HG02763 (cell line): ENCODE measurements at regions not wholly inside any gene's neighbourhood (a gene's known extent, or its start where the extent isn't known, plus 50 kb on each side); places are given as distances from the start of the nearest gene placed in this dataset.

Experiments
- ATAC-seq: cut with Tn5 transposase; IDR thresholded peaks from one replicate; pipeline ENCODE4 v1.9.1; 2021; ENCODE audit warnings: mild to moderate bottlenecking, moderate library complexity; ENCODE audit not compliant: unreplicated experiment

DNA sequence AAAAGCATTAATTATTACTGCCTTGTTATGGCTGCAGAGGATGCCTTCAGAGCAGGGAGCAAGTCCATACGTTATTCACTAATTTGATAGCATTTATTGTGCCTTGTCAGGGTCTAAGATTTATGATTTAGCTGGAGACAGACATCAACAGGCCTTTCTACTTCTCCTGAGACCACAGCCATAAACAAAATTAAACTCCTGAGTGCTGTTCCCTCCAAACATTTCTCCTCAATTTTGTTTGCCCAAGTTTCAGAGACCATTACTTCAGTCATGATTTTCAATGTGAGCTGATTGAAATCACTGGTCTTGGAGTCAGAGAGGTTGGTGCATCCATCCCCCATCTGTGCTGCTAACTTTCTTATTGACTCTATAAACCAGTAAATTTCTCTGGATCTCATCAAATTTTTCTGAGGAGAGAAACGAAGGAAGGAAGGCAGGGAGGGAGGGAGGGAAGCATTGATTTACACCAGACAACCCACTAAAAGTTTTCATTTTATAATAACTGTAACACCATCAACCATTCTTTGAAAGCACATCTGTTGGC is 423.6 kb upstream of the CDH11 start:
- no peak for ATAC-seq

DNA sequence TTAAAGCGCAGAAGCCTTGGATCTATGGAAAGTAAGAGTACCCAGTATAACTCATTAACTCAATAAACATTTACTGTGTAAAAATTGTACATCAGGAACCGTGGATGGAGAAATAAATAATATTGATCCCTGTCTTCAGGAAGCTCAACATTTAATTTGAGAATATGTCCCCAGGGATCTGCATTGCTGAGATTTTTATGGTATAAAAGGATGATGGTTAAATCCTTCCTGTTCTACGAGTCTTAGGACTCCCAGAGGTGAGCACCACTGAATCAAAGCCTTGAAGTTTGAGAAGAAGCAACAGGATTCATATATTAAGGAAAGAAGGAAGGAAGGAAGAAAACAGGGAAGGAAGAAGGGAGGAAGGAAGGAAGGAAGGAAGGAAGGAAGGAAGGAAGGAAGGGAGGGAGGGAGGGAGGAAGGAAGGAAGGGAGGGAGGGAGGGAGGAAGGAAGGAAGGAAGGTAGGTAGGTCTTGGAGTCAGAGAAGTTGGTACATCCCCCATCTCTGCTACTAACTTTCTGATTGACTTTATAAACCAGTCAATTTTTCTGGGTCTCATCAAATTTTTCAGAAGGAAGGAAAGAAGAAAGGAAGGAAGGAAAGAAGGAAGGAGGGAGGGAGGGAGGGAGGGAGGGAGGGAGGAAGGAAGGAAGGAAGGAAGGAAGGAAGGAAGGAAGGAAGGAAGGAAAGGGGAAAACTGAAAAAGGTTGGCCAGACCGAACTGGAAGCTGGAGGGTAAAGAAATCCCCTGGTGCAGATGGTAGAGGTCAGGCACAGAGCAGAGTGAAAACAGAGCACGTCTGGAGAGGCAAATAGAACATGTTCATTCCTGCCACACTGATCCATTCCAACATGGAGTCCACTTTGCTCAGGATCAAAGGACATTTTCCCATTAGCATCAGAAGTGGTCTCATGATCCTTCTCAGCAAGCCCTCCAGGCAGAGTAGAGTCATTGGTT is 422.2 kb upstream of the CDH11 start:
- no peak for ATAC-seq

GRCh38 chr16:65541646-65542045 is 419.8 kb upstream of the CDH11 start:
- ATAC-seq, result no peak

DNA sequence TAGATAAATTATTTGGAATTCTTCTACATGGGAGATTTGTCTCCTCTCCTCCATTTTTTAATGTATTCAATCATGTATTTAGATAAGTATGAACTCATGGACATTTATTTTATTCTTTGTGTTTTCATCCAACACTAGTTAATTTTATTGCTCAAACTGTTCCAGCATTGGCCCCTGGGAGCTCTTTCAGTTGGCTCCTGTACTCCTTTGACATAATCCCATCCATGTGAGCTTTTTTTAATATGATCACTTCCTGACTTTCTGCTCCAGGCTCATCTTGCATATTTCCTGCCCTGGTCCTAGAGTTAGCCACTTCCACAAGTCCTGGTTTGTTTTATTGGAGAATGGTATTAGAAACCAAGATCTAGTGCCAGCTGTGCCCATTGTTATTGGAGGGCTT is 419.0 kb upstream of the CDH11 start:
- ATAC-seq, result no peak

DNA sequence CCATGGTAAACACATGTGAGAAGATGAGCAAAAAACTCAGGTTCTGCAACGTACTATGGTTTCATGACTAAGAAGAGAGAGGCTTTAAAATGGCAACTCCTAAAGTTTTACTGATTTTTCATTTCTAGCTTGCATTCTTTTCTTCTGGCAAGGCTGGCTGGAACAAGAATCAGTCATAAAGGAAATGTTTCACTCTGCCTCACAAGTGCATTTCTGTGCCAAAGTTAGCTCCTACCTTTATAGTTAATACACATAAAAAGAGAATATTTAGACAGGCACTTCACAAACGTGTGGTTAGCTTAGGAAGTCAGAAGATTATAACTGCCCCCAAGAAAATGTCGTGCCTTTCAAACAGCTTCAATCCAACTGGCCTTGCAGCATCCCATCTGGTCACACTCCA is 417.1 kb upstream of the CDH11 start:
- ATAC-seq, result no peak

- ATAC-seq, result no peak
Observed at GRCh38 chr16:65537336-65537735, 415.5 kb upstream of the CDH11 start.

GRCh38 chr16:65534121-65534528 is 412.3 kb upstream of the CDH11 start:
- ATAC-seq, result no peak

GRCh38 chr16:65532846-65533245 is 411.0 kb upstream of the CDH11 start:
- ATAC-seq, result no peak

GRCh38 chr16:65532258-65532657 is 410.4 kb upstream of the CDH11 start:
- no peak for ATAC-seq

GRCh38 chr16:65531475-65531874 is 409.6 kb upstream of the CDH11 start:
- no peak for ATAC-seq

DNA sequence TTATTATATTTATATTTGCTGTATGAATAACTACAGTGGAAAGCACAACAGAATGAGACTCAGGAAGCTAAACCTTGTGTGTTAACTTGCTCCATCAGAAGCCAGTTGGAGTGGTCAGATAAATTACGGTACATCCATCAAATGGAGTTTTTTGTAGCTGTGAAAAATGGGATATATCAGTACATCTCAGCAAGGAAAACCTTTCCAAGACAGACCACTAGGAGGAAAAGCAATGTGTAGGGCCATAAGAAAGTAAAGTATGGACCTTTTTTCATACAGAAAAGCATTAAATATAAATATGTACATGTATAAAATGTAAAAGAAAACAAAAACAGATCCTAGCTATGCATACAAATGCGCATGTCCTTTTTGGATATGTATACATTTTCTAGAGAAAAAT is 403.8 kb upstream of the CDH11 start:
- no peak for ATAC-seq

DNA sequence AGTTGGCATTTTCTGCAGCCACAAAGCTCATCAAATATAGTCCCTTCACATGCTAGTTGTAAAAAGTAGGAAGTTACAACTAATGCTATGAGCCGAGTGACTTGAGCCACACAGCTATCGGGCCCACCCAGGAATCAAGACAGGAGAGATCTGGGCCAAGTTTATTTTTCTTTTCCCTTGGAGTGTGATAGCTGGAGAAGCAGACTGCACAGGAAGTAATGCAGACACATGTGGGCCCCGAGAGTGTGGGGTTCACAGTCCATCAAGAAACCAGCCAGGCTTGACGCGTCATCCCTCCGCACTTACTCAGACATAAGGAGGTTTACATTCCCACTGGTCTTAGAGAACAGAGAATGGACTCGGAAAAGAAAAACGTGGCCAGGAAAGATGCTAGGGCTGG is 403.1 kb upstream of the CDH11 start:
- no peak for ATAC-seq

DNA sequence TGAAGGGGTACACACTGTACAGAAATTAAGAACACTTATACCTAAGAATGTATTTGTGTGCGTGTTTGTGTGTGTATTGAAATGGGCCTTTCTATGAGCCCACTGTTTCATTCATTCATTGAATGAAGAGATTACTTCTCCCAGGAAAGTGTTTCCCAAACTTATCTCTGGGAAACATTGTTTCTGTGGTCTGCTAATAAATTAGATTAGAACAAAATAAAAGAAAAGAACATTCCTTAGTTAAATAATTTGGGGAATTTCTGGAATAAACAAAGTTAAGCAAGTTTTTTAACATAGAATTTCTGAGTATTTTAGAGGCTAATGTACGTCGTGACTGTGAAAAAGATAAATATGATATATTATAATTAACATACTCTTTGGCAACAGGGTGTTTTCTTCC is 402.4 kb upstream of the CDH11 start:
- no peak for ATAC-seq

GRCh38 chr16:65523283-65523944 is 401.6 kb upstream of the CDH11 start:
- no peak for ATAC-seq

DNA sequence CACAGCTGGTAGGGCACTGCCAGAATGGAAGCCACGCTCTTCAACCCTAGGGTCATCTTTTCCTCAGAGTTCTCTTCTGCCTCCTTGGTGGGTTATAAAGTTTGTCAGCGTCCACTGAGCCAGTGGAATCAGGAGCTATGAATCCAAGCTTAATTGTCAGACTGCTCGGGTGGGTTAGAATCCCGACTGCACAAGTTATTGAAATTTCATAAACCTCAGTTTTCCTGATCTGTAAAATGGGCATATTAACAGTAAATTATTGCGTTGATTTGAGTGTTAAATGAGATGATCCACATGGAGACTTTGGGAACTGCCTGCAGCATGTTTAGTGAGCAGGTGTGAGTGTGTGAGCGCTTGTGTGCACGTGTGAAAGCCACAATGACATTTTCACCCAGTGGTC is 400.5 kb upstream of the CDH11 start:
- ATAC-seq, result no peak

DNA sequence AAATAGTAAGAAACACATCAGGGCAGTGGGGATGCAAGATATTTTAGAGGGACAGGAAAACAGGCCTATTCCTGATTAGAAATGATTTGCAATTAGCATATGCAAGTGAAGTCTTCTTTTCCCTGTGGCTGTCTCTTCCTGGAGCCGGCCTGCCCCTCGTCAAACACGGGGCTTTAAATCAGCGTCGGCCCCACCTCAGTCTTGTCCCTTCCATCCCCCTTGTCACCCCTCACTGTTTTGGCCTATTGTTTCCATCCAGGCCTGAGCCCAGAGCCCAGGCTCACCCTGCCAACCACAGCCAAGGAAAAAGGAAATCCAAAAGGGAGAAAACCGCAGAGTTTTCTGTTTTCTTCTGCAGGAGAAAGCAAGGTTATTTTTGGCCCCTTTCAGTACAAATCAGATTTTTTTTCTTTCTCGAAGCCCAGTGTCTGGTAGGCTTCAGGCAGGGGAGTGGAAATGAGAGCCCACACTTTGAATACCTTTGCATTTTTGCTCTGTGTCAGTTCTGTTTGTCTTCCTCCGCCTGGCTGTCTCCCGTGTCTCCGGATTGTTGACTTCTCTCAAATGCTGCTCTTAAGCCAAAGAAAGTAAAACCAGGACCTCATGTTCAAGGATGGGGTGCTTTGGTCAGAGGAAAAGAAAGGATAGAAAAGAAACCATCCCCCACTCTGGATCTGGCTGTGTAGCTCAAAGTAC is 399.9 kb upstream of the CDH11 start:
- no peak for ATAC-seq

DNA sequence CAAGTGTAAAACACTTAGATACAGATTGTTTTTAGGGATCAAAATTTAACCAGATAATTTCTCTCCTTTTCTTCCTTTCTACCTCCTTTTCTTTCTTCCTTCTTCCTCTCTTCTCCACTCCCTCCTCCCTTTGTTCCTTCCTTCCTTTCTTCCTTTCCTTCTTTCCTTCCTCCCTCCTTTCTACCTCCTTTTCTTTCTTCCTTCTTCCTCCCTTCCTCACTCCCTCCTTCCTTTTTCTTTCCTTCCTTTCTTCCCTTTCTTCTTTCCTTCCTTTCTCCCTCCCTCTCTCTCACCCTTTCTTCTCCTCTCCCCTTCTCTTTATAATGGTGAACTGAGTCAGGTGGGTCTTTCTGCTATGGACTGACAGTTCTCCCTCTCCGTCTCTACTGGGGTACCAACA is 397.5 kb upstream of the CDH11 start:
- ATAC-seq, result no peak

GRCh38 chr16:65515193-65515592 is 393.3 kb upstream of the CDH11 start:
- ATAC-seq, result no peak

- ATAC-seq, result no peak
Observed at GRCh38 chr16:65510850-65511249, 389.0 kb upstream of the CDH11 start.

DNA sequence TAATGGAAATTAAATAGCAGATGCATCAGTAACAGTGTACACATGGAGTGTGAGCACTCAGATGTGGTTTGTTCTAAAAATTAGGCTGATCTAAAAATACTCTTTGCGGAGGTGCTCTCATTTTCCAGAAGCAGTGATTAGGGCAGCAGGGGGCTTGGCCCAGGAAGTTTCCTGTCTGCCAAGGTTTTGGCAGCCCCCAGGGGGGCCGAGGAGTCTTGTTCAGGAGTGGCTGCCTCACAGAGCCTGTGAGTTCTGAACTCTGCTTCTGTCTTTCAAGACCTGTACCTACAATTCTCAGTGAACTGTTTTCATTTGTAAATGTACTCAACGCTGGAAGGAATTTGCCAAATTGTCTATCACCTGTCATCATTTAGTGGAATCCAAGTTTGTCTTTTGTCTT is 388.4 kb upstream of the CDH11 start:
- no peak for ATAC-seq

DNA sequence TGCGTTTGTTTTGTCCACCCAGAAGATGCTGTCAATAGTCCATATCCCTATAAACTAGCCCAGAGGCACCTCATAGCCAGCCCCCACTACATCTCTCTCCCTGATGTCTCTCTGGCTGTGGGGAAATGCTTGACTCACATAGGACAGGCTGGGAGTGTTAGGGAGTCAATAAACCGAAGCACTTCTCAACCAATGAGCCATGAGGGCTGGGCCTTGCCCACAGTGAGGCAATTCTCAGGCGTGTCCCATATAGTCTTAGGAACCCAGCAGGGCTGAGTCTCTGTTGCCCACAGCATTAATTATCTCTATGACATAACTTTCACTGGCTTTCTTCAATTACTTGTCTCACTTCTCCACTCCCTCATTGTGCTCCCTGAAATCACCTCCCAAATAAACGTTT is 387.3 kb upstream of the CDH11 start:
- no peak for ATAC-seq
